Neural progenitor cell (in vitro differentiated cells): ENCODE measurements at regions not wholly inside any gene's neighbourhood (a gene's known extent, or its start where the extent isn't known, plus 50 kb on each side); places are given as distances from the start of the nearest gene placed in this dataset.

Experiments used
- DNase-seq: peaks from one replicate; pipeline ENCODE4 v3.0.0-alpha.2; 2016; ENCODE audit warnings: low spot score
- H2AFZ ChIP-seq: fragments of 200-600 bp; sonication (generic); replicated peaks from 2 replicates; pipeline ENCODE4 v1.6.1; 2016; ENCODE audit warnings: antibody characterized with exemption
- H3F3A ChIP-seq: fragments of 200-600 bp; sonication (generic); 2 replicates; pipeline ENCODE4 v1.6.1; 2016; ENCODE audit warnings: antibody characterized with exemption, low read depth
- H3K27ac ChIP-seq: fragments of 200-600 bp; sonication (generic); 2 replicates; pipeline ENCODE4 v1.5.1; 2016; ENCODE audit warnings: mild to moderate bottlenecking
- H3K27me3 ChIP-seq: fragments of 200-600 bp; sonication (generic); 2 replicates; pipeline ENCODE4 v1.6.1; 2016; ENCODE audit warnings: mild to moderate bottlenecking, moderate library complexity
- H3K36me3 ChIP-seq: fragments of 200-600 bp; sonication (generic); 2 replicates; pipeline ENCODE4 v1.5.1; 2016
- H3K4me1 ChIP-seq: fragments of 200-600 bp; sonication (generic); 2 replicates; pipeline ENCODE4 v1.6.1; 2016; ENCODE audit warnings: mixed run types
- H3K4me2 ChIP-seq: fragments of 200-600 bp; sonication (generic); 2 replicates; pipeline ENCODE4 v1.6.1; 2016
- H3K4me3 ChIP-seq: fragments of 200-600 bp; sonication (generic); 2 replicates; pipeline ENCODE4 v1.5.1; 2016
- H3K79me2 ChIP-seq: fragments of 200-600 bp; sonication (generic); 2 replicates; pipeline ENCODE4 v1.6.1; 2016; ENCODE audit warnings: low read depth
- H3K9ac ChIP-seq: fragments of 200-600 bp; sonication (generic); 2 replicates; pipeline ENCODE4 v1.6.1; 2016
- H3K9me3 ChIP-seq: fragments of 200-600 bp; sonication (generic); 2 replicates; pipeline ENCODE4 v1.5.1; 2016; ENCODE audit warnings: low read depth
- H4K20me1 ChIP-seq: fragments of 200-600 bp; sonication (generic); 2 replicates; pipeline ENCODE4 v1.6.1; 2016; ENCODE audit warnings: low read depth
- H3K27ac Mint-ChIP-seq: 3 replicates; pipeline ENCODE4 v1.8.0; 2021; ENCODE audit warnings: mixed read lengths
- H3K27me3 Mint-ChIP-seq: 2 replicates; pipeline ENCODE4 v1.8.0; 2022; ENCODE audit warnings: low read depth, mild to moderate bottlenecking, inconsistent platforms, moderate library complexity, mixed read lengths; ENCODE audit not compliant: insufficient read depth
- H3K36me3 Mint-ChIP-seq: 3 replicates; pipeline ENCODE4 v1.8.0; 2021; ENCODE audit warnings: mixed read lengths
- H3K4me1 Mint-ChIP-seq: 3 replicates; pipeline ENCODE4 v1.8.0; 2021; ENCODE audit warnings: mixed read lengths
- H3K4me3 Mint-ChIP-seq: 3 replicates; pipeline ENCODE4 v1.8.0; 2021; ENCODE audit warnings: mild to moderate bottlenecking, moderate library complexity, mixed read lengths
- H3K9me3 Mint-ChIP-seq: 3 replicates; pipeline ENCODE4 v1.8.0; 2020; ENCODE audit warnings: mixed read lengths
- EZH2 ChIP-seq: fragments of 200-600 bp; sonication (generic); IDR thresholded peaks from 2 replicates; pipeline ENCODE4 v1.6.1; 2017; ENCODE audit warnings: antibody characterized with exemption, mild to moderate bottlenecking, moderate library complexity
- EZH2phosphoT487 ChIP-seq: fragments of 200-600 bp; sonication (generic); IDR thresholded peaks from 2 replicates; pipeline ENCODE4 v1.6.1; 2017; ENCODE audit warnings: antibody characterized with exemption
- TF ChIP-seq, protein P1 (sequence below): fragments of 200-600 bp; sonication (generic); IDR thresholded peaks from 2 replicates; pipeline ENCODE4 v1.5.1; 2017; ENCODE audit warnings: antibody characterized with exemption, mild to moderate bottlenecking

DNA sequence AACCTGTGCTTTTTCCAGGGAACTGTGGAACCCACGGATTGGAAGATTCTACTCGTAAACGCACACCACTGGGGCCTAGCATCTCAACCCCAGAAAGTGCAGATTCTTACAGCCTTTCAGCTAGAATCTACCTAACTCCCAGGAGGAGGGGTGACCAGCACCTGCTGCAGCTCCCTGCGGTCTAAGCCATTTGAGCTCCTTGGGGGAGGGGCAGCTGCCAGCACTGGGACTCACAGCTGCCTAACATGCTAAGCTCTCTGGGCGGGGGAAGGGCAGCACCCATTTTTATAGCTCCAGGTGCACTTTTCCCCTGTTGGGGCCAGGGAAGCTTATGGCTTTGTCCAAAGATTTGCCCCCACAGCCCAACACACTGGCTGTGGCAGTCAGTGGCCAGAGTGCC is 595.7 kb upstream of the EPHA5 start:
- Histone ChIP-seq H3K9me3 (peaks cover 2% of the 10 kb centered on the region), H3K36me3 (no peaks in the 10 kb centered on the region), H2AFZ (peak overlapping the region; percentile 63), H3K9ac (no peak overlapping the region), H3K27ac (no peak overlapping the region), H3K4me2 (no peak overlapping the region), H3K27me3 (no peaks in the 10 kb centered on the region), H3F3A (no peaks in the 10 kb centered on the region), H3K79me2 (no peaks in the 10 kb centered on the region), H4K20me1 (no peaks in the 10 kb centered on the region), H3K4me1 (no peaks in the 10 kb centered on the region), H3K4me3 (no peak overlapping the region)
- no peaks in the 10 kb centered on the region for H3K36me3 Mint-ChIP-seq
- H3K4me3 Mint-ChIP-seq: no peak overlapping the region
- H3K4me1 Mint-ChIP-seq: no peaks in the 10 kb centered on the region
- H3K9me3 Mint-ChIP-seq: no peaks in the 10 kb centered on the region
- TF ChIP-seq EZH2phosphoT487: no peak
- TF ChIP-seq EZH2: no peak
- TF ChIP-seq, protein P1, sequence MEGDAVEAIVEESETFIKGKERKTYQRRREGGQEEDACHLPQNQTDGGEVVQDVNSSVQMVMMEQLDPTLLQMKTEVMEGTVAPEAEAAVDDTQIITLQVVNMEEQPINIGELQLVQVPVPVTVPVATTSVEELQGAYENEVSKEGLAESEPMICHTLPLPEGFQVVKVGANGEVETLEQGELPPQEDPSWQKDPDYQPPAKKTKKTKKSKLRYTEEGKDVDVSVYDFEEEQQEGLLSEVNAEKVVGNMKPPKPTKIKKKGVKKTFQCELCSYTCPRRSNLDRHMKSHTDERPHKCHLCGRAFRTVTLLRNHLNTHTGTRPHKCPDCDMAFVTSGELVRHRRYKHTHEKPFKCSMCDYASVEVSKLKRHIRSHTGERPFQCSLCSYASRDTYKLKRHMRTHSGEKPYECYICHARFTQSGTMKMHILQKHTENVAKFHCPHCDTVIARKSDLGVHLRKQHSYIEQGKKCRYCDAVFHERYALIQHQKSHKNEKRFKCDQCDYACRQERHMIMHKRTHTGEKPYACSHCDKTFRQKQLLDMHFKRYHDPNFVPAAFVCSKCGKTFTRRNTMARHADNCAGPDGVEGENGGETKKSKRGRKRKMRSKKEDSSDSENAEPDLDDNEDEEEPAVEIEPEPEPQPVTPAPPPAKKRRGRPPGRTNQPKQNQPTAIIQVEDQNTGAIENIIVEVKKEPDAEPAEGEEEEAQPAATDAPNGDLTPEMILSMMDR: no peak
- DNase-seq: peak; percentile 42
- no peak overlapping the region for H3K27ac Mint-ChIP-seq
- peaks cover 2% of the 10 kb centered on the region for H3K27me3 Mint-ChIP-seq

DNA sequence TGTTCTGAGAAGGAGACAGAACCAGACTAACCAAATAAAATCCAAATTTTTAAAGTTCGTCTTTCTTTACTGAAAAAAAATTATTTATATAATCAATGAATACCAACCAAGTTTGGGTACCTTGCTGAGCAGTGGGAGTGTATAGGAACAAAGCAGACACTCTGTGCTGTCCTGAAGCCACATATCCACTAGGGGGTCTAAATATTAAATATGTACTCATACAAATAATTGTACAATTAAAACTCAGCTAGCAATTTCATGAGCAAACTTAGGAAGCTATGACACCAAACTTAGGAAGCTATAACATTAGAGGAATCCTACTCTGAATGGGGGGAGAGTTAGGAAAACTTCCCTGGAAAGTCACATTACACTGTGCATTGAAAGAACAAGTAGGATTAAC is 582.0 kb upstream of the EPHA5 start:
- H3K4me1 ChIP-seq: no peaks in the 10 kb centered on the region
- Mint-ChIP-seq H3K27me3 (peaks cover 2% of the 10 kb centered on the region), H3K4me3 (no peak overlapping the region), H3K36me3 (no peaks in the 10 kb centered on the region), H3K9me3 (peaks cover 8% of the 10 kb centered on the region), H3K27ac (no peak overlapping the region), H3K4me1 (no peaks in the 10 kb centered on the region)
- H3K79me2 ChIP-seq: no peaks in the 10 kb centered on the region
- no peak for DNase-seq
- no peaks in the 10 kb centered on the region for H4K20me1 ChIP-seq
- TF ChIP-seq, protein P1: peak; percentile 12
- TF ChIP-seq EZH2phosphoT487 (no peak), EZH2 (no peak)
- H2AFZ ChIP-seq: no peak overlapping the region
- no peaks in the 10 kb centered on the region for H3K9me3 ChIP-seq
- no peak overlapping the region for H3K4me3 ChIP-seq
- H3F3A ChIP-seq: no peaks in the 10 kb centered on the region
- no peaks in the 10 kb centered on the region for H3K27me3 ChIP-seq
- no peak overlapping the region for H3K27ac ChIP-seq
- no peak overlapping the region for H3K9ac ChIP-seq
- no peaks in the 10 kb centered on the region for H3K36me3 ChIP-seq
- no peak overlapping the region for H3K4me2 ChIP-seq

DNA sequence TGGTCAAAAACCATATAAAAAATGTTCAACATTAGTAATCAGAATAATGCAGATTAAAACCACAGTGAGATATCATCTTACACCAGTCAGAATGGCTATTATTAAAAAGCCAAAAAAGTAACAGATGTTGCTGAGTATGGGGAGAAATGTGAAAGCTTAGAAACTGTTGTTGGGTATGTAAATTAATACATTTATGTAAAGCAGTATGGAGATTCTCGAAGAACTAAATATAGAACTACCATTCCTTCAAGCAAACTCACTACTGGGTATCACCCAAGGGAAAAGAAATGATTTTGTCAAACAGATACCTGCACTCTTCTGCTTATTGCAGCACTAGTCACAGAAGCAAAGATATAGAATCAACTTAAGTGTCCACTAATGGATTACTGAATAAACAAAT is 576.4 kb upstream of the EPHA5 start:
- H3K4me1 Mint-ChIP-seq: no peaks in the 10 kb centered on the region
- H3K9me3 Mint-ChIP-seq: peaks cover 8% of the 10 kb centered on the region
- Histone ChIP-seq H3K4me2 (no peak overlapping the region), H3K4me3 (no peak overlapping the region), H3K27ac (no peak overlapping the region), H3K4me1 (no peaks in the 10 kb centered on the region), H3K36me3 (no peaks in the 10 kb centered on the region), H3K9me3 (no peaks in the 10 kb centered on the region), H3F3A (no peaks in the 10 kb centered on the region), H3K9ac (no peak overlapping the region), H4K20me1 (no peaks in the 10 kb centered on the region), H3K27me3 (no peaks in the 10 kb centered on the region), H2AFZ (no peak overlapping the region), H3K79me2 (no peaks in the 10 kb centered on the region)
- no peak for TF ChIP-seq EZH2phosphoT487
- TF ChIP-seq, protein P1: no peak
- no peak for TF ChIP-seq EZH2
- H3K27me3 Mint-ChIP-seq: peaks cover 2% of the 10 kb centered on the region
- no peak overlapping the region for H3K27ac Mint-ChIP-seq
- no peak for DNase-seq
- no peak overlapping the region for H3K4me3 Mint-ChIP-seq
- H3K36me3 Mint-ChIP-seq: no peaks in the 10 kb centered on the region

DNA sequence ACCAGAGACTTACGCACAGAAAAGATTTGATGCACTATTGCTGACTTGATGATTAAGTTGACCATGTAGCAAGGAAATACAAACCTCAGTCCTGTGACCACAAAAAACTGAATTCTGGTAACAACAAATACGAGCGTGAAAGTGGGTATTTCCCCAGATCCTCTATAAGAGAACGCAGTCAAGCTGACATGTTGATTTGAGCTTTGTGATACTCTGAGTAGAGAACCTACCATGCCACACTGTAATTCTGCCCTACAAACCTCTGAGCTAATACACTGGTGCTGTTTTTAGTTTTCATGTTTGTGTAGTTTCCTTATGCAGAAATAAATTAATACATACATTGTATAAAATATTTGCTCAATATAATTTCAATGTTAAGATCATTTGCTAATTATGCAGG is 565.6 kb upstream of the EPHA5 start:
- no peaks in the 10 kb centered on the region for H3K36me3 Mint-ChIP-seq
- no peak overlapping the region for H3K27ac Mint-ChIP-seq
- H3K27me3 ChIP-seq: no peaks in the 10 kb centered on the region
- H3K9ac ChIP-seq: no peak overlapping the region
- no peak for DNase-seq
- no peaks in the 10 kb centered on the region for H3K9me3 Mint-ChIP-seq
- peak overlapping the region; percentile 80 for H2AFZ ChIP-seq
- no peak overlapping the region for H3K27ac ChIP-seq
- no peaks in the 10 kb centered on the region for H3K9me3 ChIP-seq
- no peaks in the 10 kb centered on the region for H4K20me1 ChIP-seq
- no peaks in the 10 kb centered on the region for H3K27me3 Mint-ChIP-seq
- TF ChIP-seq, protein P1: no peak
- TF ChIP-seq EZH2: no peak
- no peak for TF ChIP-seq EZH2phosphoT487
- peaks cover under 1% of the 10 kb centered on the region for H3K4me1 Mint-ChIP-seq
- no peaks in the 10 kb centered on the region for H3F3A ChIP-seq
- H3K4me3 ChIP-seq: no peak overlapping the region
- H3K4me2 ChIP-seq: no peak overlapping the region
- no peak overlapping the region for H3K4me3 Mint-ChIP-seq
- no peaks in the 10 kb centered on the region for H3K4me1 ChIP-seq
- no peaks in the 10 kb centered on the region for H3K36me3 ChIP-seq
- no peaks in the 10 kb centered on the region for H3K79me2 ChIP-seq
